Renal cortex interstitium (tissue), 11 donors: ENCODE measurements at regions not wholly inside any gene's neighbourhood (a gene's known extent, or its start where the extent isn't known, plus 50 kb on each side); places are given as distances from the start of the nearest gene placed in this dataset.

Experiments used
- DNase-seq, 11 donors: peaks; one replicate each; pipeline ENCODE4 v3.0.0-alpha.2; 2013; ENCODE audit warnings: low read depth in 9 of 11, low spot score in 4 of 11; ENCODE audit errors: extremely low read depth in 1 of 11

DNA sequence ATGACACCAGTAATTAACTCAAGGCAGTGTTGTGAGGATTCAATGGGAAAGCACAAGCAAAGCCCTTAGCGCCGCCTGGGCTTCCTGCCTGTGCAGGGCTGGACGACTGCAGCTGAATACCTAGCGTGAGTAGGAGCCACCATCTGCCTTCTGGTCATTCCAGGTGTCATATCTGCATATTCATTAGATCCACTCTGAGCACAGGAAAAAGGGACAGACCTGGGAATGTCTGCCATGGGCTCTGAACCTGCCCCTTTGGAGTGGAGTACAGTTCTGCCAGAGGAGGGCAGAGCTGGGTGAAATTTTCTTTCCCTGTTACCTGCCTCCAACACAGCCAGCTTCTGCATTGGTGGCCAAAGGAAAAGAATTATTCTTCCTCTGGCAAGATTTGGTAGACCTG is 298.8 kb downstream of the NSG2 start:
- DNase-seq = no peak

DNA sequence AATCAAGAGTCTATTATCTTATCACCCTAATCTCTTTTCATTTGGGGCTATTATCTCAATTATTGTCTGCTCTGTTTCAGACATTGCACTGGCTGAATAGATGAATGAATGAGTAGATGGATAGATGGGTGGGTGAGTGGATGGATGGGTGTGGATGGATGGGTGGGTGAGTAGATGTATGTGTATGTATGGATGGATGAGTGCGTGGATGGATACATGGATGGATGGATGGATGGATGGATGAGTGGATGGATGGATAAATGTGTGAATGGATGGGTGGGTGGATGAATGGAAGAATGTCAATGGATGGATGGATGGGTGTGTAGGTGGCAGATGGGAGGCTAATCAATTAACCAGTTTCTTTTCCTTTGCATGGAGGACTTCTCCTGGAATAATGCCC is 301.7 kb downstream of the NSG2 start:
- DNase-seq = no peak

DNA sequence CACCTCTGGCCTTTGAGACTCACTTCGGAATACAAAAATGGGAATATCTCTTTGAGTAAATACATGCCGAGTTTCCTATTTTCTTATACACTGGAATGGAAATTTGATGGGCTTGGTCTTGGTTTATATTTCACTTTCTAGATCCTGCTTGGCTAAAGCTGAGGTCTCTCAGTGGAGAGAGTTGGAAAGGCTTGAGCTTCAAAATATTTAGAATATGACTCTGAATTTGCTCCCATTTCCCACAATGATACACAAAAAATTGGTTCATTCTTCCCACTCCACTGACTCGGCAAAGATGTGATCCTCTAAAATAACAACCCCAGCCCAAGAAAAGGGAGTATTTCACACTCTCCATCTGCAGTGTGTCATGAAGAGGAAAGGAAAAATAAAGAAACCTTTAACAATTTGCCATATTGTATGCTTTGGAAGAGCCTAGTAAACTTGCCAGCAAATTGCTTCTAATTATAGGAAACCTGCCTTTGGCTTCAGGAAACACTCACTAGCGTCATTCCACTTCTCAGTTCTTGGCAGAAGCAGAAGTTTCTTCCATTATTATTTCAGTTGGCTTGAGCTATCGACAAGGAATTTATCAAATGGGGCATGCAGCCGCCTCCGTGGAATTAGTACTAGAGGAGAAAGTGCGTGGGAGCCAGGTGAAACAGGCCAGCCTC is 302.9 kb downstream of the NSG2 start:
- no peak for DNase-seq

DNA sequence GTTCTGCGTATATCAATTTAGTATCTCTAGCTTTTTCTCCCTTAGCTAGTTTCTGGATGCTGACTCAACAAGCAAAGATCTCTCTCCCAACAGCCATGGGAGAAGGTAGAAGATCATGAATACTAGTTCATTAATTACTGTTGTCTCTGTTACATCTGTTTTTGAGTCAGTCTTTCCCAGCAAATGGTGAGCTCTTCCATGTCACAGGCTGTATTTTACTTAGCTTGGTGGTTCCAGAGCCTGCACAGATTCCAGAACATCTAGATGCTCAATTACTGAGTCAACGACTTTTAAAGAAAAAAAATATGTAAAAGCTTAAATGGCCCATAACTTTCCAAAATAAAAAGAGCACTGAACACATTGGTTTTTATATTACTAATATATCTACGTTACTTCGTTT is 307.2 kb downstream of the NSG2 start:
- no peak for DNase-seq

DNA sequence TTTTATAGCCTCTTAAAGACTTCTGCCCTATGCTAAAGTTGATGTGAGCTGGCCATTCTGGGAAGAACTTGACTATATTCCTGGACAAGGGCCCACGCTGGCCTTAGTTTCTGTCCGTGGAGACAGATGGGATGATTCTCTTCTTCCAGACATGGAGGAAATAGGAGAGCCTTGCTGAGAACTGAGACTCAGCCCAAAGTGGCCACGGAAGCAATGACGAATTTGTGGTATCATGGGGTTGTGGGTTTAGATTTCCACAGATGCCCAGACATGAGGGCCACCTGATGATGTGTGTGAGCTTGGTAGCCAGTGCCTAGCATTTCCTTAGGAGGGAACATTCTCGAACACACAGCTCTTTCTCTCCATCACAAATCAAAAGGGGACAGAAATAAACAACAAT is 309.1 kb downstream of the NSG2 start:
- DNase-seq = no peak

DNA sequence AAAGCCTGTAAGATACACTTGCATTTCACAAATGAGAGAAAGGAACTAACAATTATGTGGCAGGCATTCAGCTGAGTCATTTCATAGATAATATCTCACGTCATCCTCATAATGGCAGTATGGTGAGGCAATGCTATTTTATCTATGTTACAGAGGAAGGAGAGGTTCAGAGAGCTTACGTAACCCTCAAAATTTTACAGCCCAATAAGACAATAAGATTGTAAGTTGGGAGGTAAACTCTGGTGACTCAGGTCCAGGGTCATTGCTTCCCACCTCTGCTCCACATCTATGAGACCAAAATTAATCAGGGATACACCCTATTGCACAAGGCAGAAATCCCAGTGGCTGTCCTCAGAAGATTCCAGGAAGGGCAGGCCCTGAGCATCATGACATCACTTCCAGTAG is 309.7 kb downstream of the NSG2 start:
- DNase-seq = no peak

DNA sequence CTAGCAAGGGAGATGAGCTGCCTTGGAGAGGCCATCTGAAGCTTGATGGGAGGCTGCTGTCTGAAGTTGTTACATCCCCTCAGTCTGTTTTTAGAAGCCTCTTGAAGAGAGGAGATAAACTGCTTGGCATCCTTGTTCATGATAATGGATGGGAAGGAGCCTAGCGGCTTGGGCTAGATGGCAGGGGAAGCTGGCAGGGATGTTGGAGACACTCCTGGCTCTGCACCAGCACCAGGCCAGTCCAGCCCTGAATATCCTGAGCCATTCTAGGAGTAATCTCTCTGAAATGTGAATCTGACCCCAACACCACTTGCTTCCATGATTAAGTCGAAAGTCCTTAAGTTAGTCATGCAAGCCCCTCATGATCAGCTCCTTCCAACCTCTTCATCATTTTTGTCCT is 310.5 kb downstream of the NSG2 start:
- DNase-seq = no peak

DNA sequence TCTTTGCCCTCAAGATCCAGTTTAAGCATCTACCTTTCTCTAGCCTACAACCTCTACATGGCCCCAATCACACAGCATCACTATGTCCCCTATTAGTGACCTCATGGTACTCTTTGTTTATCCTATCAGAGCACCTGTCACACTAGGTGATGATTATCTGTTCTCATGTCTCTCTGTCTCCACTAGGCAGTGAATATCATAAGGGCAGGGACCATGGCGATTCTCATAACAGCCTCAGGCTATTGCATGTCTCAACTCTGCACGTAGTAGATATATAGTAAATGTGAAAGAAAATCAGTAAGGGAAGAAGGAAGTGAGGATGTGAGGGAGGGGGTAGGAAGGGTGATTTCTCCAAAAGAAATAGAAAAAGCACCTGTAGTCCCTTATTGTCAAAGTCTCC is 311.0 kb downstream of the NSG2 start:
- no peak for DNase-seq

DNA sequence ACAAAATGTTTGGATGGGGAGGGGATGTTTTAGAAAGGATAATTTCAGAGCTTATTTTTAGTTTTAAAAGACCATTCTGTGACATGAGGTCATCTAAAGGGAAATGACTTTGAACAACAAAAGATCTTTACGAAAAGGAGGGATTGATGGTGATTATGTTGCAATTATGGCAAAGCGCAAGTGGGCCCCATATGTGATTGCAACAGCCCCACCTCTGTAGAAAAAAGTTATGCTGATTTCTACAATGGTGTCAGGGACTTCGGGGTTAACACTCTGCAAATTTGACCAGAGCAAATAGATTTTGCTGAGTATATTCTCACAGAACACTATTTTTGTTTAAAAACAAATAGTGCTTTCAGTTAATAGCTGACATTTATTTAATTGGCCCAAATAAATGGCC is 312.8 kb downstream of the NSG2 start:
- no peak for DNase-seq

DNA sequence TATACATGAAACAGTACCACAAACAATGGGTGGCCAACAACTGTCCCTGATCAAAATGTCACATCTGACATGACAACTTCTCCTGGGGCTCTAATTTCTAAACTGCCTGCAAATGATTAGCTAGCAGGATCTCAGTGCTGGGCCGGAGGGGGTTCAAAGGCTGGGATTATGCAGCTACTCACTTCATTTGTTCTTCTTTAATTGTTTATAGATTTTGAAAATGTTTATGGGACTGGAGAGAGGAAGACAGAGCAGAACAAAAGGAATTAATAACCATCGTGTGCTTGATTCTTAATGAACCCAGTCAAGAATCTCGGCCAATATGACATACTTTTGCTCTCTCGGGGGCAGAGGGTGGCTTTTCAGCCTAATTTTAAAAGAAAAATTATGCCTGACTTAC is 313.6 kb downstream of the NSG2 start:
- no peak for DNase-seq

DNA sequence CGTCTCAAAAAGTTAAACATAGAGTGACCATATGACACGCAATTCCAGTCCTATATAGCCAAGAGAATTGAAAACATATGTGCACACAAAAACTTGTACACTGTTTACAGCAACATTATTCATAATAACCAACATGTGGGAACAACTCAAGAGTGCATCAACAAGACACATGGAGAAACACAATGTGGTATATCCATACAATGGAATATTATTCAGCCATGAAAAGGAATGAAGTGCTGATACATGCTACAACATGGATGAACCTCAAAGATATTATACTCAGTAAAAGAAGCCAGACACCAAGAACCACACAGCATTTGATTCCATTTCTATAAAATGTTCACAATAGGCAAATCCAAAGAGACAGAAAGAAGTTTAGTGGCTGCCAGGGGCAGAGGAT is 317.0 kb downstream of the NSG2 start:
- DNase-seq = no peak

DNA sequence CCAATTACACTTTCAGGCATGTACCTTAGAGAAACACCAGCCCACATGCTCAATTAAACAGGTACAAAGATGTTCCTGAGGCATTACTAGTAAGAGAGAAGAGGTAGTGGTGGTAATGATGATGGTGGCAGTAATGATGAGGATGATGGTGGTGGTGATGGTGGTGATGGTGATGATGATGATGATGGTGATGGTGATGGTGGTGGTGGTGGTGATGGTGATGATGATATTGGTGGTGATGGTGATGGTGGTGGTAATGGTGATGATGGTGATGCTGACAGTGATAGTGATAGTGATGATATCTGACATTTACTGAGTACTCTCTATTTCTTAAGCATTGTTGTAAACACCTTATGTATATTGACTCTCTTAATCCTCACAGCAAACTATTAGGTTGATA is 318.4 kb downstream of the NSG2 start:
- no peak for DNase-seq

DNA sequence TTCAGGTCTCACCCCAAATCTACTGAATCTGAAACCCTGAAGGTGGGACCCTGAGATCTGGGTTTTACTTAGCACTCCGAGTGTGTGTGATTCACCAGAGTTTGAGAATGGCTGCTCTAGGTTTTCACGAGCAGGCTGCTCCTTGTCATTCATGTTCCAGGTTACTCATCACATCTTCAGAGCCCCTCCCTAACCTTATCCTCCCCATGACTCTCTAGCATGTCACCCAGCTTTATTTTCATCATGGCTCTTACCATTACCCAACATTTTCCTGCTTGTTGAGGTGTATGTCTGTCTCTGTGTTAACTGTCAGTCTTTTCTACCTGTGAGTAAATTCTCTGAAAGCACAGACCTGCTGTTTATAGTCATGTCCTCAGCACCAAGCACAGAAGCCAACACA is 319.2 kb downstream of the NSG2 start:
- no peak for DNase-seq

DNA sequence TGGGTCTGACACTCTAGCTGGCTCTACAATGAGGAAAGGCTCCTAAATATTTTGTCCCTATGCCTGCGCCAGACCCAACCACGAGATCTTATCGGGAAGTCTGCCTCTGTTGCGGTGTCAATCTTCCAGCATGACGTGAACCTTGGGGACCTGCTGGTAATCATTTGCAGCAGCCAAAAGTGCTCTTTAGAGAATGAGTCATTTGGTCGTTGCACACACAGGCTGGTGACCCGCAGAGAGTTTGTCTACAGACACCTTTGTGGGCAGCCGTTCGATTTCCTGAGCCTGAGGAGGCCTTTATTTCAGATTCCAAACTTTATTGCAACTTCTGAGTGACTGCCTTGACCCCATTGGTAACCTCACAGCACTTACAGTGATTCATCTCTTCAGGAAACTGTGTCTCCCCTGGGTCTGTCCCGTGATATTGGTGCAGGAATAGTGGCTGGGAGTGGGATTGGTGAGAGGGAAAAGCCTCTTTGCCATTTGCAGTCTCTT is 326.1 kb downstream of the NSG2 start:
- no peak for DNase-seq

DNA sequence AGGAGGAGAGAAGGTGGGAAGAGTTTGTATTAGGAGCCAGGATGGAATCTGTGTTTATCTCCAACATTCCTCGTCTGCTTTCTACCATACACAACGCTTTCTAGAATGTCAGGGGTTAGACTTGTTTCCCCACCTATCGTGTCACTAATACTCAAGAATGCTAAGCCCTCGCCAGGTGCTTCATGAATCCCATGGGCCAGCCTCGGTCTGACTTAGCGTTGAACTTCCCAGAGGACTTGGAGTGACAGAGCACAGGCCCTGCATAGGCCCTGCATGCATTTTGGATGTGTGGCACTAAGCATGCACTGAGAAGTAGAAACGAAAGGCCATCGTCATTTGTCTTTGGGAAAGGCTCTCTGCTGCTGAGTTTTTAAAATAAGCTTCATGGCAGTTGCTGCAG is 328.7 kb downstream of the NSG2 start:
- DNase-seq = no peak

DNA sequence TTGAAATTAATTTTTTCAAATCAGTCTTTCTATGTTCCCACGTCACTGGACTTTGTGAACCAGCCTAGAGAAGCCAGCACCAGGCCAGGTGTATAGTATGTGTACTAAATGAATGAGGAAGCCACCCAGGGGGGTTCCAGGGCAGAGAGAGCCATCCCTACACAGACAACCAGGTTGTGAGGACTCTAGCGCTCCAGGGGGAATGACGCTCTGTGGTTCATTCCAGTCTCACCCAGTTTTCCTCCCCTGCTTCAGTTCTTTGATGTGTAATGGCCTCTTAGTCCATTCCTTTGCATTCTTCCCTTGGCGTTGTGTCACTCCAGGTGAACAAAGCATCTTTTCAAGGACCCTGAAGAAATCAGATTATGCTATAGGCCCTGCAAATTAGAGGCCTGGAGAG is 330.6 kb downstream of the NSG2 start:
- no peak for DNase-seq

DNA sequence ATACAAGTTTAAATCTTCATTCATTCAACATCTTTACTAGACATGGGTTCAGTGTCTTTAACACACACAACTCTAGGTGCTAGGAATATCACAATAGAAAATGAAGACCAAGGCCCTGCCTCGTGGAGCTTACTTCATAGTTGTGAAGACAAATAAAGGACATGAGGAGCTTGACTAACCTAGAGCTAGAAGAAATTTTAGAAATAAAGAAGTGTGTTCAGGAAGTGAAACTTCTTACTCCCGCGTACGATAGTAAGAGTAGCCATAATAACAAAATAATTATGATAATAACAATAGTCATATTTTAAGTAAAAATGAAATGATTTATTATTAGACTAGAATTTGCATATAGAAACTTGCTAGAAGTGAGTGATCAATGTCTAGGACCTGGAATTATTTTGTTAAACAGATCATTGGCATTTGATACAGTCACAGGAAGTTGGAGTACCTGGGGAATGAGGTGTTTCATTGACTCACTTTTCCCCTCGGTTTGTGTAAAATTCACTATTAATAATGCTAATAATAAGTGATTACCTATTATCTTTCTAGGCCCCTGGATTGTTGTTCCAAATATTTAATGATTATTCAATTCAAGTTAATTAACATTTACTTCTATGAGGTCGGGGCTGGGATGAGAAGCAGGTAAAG is 331.3 kb downstream of the NSG2 start:
- no peak for DNase-seq

DNA sequence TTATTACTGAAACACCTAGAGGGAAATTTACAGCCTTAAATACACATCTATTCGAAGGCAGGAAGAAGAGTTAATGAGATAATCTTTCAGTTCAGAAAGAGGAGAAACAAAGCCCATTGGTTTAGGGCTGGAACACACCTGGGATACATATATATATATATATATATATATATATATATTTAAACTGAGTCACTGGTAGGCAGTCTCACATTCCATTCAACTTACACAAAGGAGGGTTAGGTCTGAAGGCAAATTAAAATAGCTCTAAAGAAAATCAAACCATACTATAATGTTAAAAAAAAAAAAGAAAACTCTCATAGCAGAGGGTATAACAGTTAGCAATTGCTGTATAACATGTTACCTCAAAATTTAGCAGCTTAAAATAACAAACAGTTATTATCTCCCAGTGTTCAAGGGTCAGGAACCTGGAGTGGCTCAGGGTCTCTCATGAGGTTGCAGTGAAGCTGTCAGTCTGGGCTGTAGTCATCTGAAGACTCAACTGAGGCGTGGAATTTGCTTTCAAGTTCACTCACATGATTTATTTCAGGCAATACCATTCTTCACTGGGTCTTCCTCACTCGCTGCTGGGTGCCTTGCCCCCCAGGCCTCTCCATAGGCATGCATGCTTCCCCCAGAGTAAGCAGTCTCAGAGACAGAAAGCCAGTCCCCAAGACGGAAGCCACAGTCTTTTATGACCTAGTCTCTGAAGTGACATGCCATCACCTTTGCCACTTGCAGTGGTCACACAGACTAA is 332.8 kb downstream of the NSG2 start:
- DNase-seq = no peak

DNA sequence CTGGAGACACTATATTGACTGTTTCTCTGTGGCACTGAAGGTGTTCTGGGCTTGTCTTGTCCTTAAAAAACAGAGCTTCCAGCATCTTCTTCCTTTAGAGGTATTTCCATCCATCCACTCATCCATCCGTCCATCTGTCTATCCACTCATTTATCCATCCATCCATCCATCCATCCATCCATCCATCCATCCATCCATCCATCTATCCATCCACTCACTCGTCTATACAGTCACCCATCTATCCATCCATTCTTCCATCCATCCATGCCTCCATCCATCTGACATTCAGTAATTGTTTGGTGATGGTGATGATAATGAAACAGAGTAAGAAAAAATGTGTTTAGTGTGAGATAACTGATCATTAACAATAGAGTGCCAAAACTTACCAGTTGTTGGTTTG is 334.8 kb downstream of the NSG2 start:
- DNase-seq = no peak

DNA sequence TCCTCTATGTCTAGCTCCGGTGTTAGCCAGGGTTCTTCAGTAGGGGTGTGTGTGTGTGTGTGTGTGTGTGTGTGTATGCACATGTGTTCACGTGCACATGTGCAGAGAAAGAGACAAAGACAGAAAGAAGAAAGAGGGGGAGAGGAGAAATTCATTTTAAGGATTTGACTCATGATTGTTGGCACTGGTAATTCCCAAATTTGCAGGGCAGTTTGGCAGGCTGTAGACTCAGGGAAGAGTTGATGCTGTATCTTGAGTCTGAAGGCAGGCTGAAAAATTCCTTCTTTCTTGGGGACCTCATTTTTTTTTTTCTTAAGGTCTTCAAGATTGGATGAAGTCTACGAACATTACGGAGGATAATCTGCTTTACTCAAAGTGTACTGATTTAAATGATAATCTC is 335.7 kb downstream of the NSG2 start:
- no peak for DNase-seq
